Thyroid gland (tissue), 4 donors: ENCODE measurements at regions not wholly inside any gene's neighbourhood (a gene's known extent, or its start where the extent isn't known, plus 50 kb on each side); places are given as distances from the start of the nearest gene placed in this dataset.

Experiments used
- DNase-seq, 2 donors: peaks; one replicate each; pipeline ENCODE4 v3.0.0-alpha.2; 2019
- H3K27ac ChIP-seq, 3 donors: fragments of 200-600 bp; sonication (generic); 1 replicate in 2 of 3; 2 replicates in 1 of 3; pipeline ENCODE4 v1.5.1; 2016 to 2019; ENCODE audit warnings: mild to moderate bottlenecking in 1 of 3, moderate library complexity in 1 of 3
- H3K27me3 ChIP-seq: fragments of 200-600 bp; sonication (generic); one replicate; pipeline ENCODE4 v1.5.1; 2019
- H3K36me3 ChIP-seq, 2 donors: fragments of 200-600 bp; sonication (generic); one replicate each; pipeline ENCODE4 v1.5.1; 2016 to 2019
- H3K4me1 ChIP-seq, 2 donors: fragments of 200-600 bp; sonication (generic); one replicate each; pipeline ENCODE4 v1.5.1; 2017 to 2019
- H3K4me3 ChIP-seq, 3 donors: fragments of 200-600 bp; sonication (generic); replicated peaks in 1 of 3; 1 replicate in 2 of 3; 2 replicates in 1 of 3; pipeline ENCODE4 v1.5.1; 2016; ENCODE audit warnings: mild to moderate bottlenecking in 1 of 3
- H3K9me3 ChIP-seq: fragments of 200-600 bp; sonication (generic); one replicate; pipeline ENCODE4 v1.5.1; 2017
- CTCF ChIP-seq, 6 experiments: fragments of 200-600 bp in 3 of 6; fragments of 450-650 bp in 3 of 6; sonication (generic) in 3 of 6; IDR thresholded peaks; one replicate each; pipeline ENCODE4 v1.5.1; 2016 to 2019; ENCODE audit warnings: antibody characterized with exemption in 6 of 6, mild to moderate bottlenecking in 2 of 6, inconsistent platforms in 1 of 6, moderate library complexity in 1 of 6
- POLR2A ChIP-seq, 2 donors: fragments of 450-650 bp; IDR thresholded peaks; one replicate each; pipeline ENCODE4 v1.6.1; 2017; ENCODE audit warnings: antibody characterized with exemption in 2 of 2, mild to moderate bottlenecking in 2 of 2, moderate library complexity in 1 of 2
- WGBS, 2 donors: methylation state at CpG; one replicate each; pipeline ENCODE4 v1.1.5; 2017; 5-methylcytosine and 5-hydroxymethylcytosine counted together
- intact Hi-C: fragments of 100-400 bp; cut with DNase I; formaldehyde crosslinking; loops from one replicate; pipeline ENCODE4 v1.15.1; 2023

- whole genome bisulfite sequencing, 2 donors = 57 to 69% methylated on average over 7 of the region's 7 CpGs
- DNase-seq = peak; percentile 4 to 10
- Histone ChIP-seq H3K4me1 (no peaks in the 10 kb centered on the region), H3K4me3 (no peak overlapping the region), H3K36me3 (no peaks in the 10 kb centered on the region), H3K27me3 (no peaks in the 10 kb centered on the region), H3K9me3 (no peaks in the 10 kb centered on the region), H3K27ac (no peak overlapping the region)
- no peak for TF ChIP-seq POLR2A (IDR thresholded peaks at IDR 0.05)
- TF ChIP-seq CTCF (IDR thresholded peaks at IDR 0.05) = no peak
- intact Hi-C loops = no loop called here
Observed at GRCh38 chr15:35986191-35986721, 440.3 kb upstream of the DPH6 start.

- DNase-seq = no peak
- Histone ChIP-seq H3K4me1 (no peaks in the 10 kb centered on the region), H3K4me3 (no peak overlapping the region), H3K27me3 (no peaks in the 10 kb centered on the region), H3K36me3 (no peaks in the 10 kb centered on the region), H3K27ac (no peak overlapping the region), H3K9me3 (no peaks in the 10 kb centered on the region)
- 54 to 70% methylated on average over 2 of the region's 2 CpGs for WGBS, 2 donors
- intact Hi-C loops = no loop called here
- TF ChIP-seq POLR2A (IDR thresholded peaks at IDR 0.05) (no peak), CTCF (IDR thresholded peaks at IDR 0.05) (no peak)
Observed at GRCh38 chr15:35987056-35987455, 441.1 kb upstream of the DPH6 start.

- H3K27ac ChIP-seq = no peak overlapping the region
- WGBS, 2 donors = 88 to 91% methylated on average over 3 of the region's 3 CpGs
- no peak for TF ChIP-seq CTCF (IDR thresholded peaks at IDR 0.05)
- no peak for TF ChIP-seq POLR2A (IDR thresholded peaks at IDR 0.05)
- no peak overlapping the region for H3K4me3 ChIP-seq
- no peak for DNase-seq
- H3K4me1 ChIP-seq = no peaks in the 10 kb centered on the region
- intact Hi-C loops = no loop called here
- H3K9me3 ChIP-seq = no peaks in the 10 kb centered on the region
- no peaks in the 10 kb centered on the region for H3K36me3 ChIP-seq
- no peaks in the 10 kb centered on the region for H3K27me3 ChIP-seq
Observed at GRCh38 chr15:35991386-35991785, 445.4 kb upstream of the DPH6 start.

- Histone ChIP-seq H3K4me1 (no peaks in the 10 kb centered on the region), H3K9me3 (no peaks in the 10 kb centered on the region), H3K4me3 (no peak overlapping the region), H3K36me3 (no peaks in the 10 kb centered on the region), H3K27ac (no peak overlapping the region), H3K27me3 (no peaks in the 10 kb centered on the region)
- intact Hi-C loops = no loop called here
- DNase-seq = no peak
- 82% methylated on average over 2 of the region's 2 CpGs for WGBS, 2 donors
- no peak for TF ChIP-seq CTCF (IDR thresholded peaks at IDR 0.05)
- TF ChIP-seq POLR2A (IDR thresholded peaks at IDR 0.05) = no peak
Observed at GRCh38 chr15:35992791-35993190, 446.8 kb upstream of the DPH6 start.

GRCh38 chr15:35993196-35993595 lies 447.2 kb upstream of the DPH6 start:
- no peak for TF ChIP-seq POLR2A (IDR thresholded peaks at IDR 0.05)
- no peak for TF ChIP-seq CTCF (IDR thresholded peaks at IDR 0.05)
- intact Hi-C loops = no loop called here
- no peak overlapping the region for H3K27ac ChIP-seq

More at GRCh38 chr15:35993196-35993595, 447.2 kb upstream of the DPH6 start:
- no peak for DNase-seq
- H3K9me3 ChIP-seq = no peaks in the 10 kb centered on the region
- no peak overlapping the region for H3K4me3 ChIP-seq
- H3K4me1 ChIP-seq = no peaks in the 10 kb centered on the region
- no peaks in the 10 kb centered on the region for H3K36me3 ChIP-seq
- no peaks in the 10 kb centered on the region for H3K27me3 ChIP-seq
